Common myeloid progenitor, CD34-positive (primary cell): ENCODE measurements at regions not wholly inside any gene's neighbourhood (a gene's known extent, or its start where the extent isn't known, plus 50 kb on each side); places are given as distances from the start of the nearest gene placed in this dataset.

Experiments used
- CTCF ChIA-PET: fragments of 350-600 bp; sonication (Branson Sonifier 250); formaldehyde crosslinking; loops from one replicate; lab custom pipeline; 2021; ENCODE audit warnings: antibody characterized with exemption; lab: Charles Lee
- POLR2A ChIA-PET: fragments of 350-600 bp; sonication (Branson Sonifier 250); formaldehyde crosslinking; loops from one replicate; lab custom pipeline; 2021; ENCODE audit warnings: antibody characterized with exemption; lab: Charles Lee
- DNase-seq, 3 donors: peaks; one replicate each; pipeline versions ENCODE4 v3.0.0 to v3.0.0-alpha.2; 2013
- H3K27ac ChIP-seq, 2 experiments: 1 replicate in 1 of 2; 2 replicates in 1 of 2; pipeline ENCODE4 v1.7.0; 2013; ENCODE audit warnings: inconsistent platforms in 2 of 2, low read length in 2 of 2, mild to moderate bottlenecking in 2 of 2, low read depth in 1 of 2, moderate library complexity in 1 of 2; ENCODE audit not compliant: severe bottlenecking in 2 of 2, insufficient read depth in 1 of 2, poor library complexity in 1 of 2
- H3K27me3 ChIP-seq, 5 experiments: replicated peaks in 2 of 5; 1 replicate in 3 of 5; 2 replicates in 2 of 5; pipeline versions ENCODE4 v1.6.1 to v1.7.0; 2013; ENCODE audit warnings: low read length in 4 of 5, mild to moderate bottlenecking in 2 of 5, moderate library complexity in 2 of 5, inconsistent platforms in 1 of 5; ENCODE audit not compliant: insufficient read depth in 5 of 5, control insufficient read depth in 4 of 5
- H3K36me3 ChIP-seq, 4 experiments: 1 replicate in 2 of 4; 2 replicates in 2 of 4; pipeline versions ENCODE4 v1.6.1 to v1.7.0; 2013; ENCODE audit warnings: low read length in 3 of 4, control low read depth in 1 of 4, mild to moderate bottlenecking in 1 of 4; ENCODE audit not compliant: control insufficient read depth in 4 of 4, insufficient read depth in 4 of 4
- H3K4me1 ChIP-seq, 4 experiments: 1 replicate in 3 of 4; 2 replicates in 1 of 4; pipeline versions ENCODE4 v1.6.1 to v1.7.1; 2013; ENCODE audit warnings: low read length in 3 of 4, mild to moderate bottlenecking in 3 of 4, control low read depth in 1 of 4, inconsistent platforms in 1 of 4, moderate library complexity in 1 of 4; ENCODE audit not compliant: control insufficient read depth in 4 of 4, insufficient read depth in 4 of 4; ENCODE audit errors: control extremely low read depth in 1 of 4
- H3K4me3 ChIP-seq, 7 experiments: 1 replicate in 4 of 7; 2 replicates in 3 of 7; pipeline versions ENCODE4 v1.5.1 to v1.7.0; 2013; ENCODE audit warnings: mild to moderate bottlenecking in 7 of 7, low read length in 6 of 7, moderate library complexity in 6 of 7, inconsistent platforms in 2 of 7, low read depth in 2 of 7, control low read depth in 1 of 7; ENCODE audit not compliant: insufficient read depth in 4 of 7, control insufficient read depth in 1 of 7; ENCODE audit errors: extremely low read depth in 1 of 7
- H3K9me3 ChIP-seq, 5 experiments: 1 replicate in 4 of 5; 2 replicates in 1 of 5; pipeline versions ENCODE4 v1.6.1 to v1.7.1; 2013; ENCODE audit warnings: low read length in 4 of 5, mild to moderate bottlenecking in 2 of 5, inconsistent platforms in 1 of 5, low read depth in 1 of 5, moderate library complexity in 1 of 5; ENCODE audit not compliant: control insufficient read depth in 4 of 5, insufficient read depth in 2 of 5; ENCODE audit errors: control extremely low read depth in 1 of 5
- WGBS: methylation state at CpG from one replicate; pipeline ENCODE4 v1.1.5; 2013; ENCODE audit not compliant: insufficient coverage; 5-methylcytosine and 5-hydroxymethylcytosine counted together

DNA sequence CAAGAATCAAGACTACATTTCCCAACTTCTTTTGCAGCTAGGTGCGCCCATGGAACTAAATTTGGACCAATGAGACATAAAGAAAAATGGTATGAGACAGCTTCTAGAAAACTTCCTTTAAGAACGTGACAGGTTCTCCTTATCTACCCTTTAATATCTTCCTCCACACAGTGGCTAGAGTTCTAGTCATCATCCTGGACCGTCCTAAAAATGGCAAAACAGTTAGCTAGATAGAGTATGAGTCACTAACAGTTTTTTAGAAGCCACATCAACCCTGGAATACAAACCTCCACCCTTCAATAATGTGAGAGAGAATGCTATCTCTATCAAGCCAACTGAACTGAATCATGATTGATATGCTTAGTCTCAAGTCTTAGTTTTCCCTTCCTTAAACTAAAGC, 267.9 kb upstream of the SLC7A11 start:
- DNase-seq = no peak
- H3K27ac ChIP-seq = no peak overlapping the region
- H3K36me3 ChIP-seq = no peaks in the 10 kb centered on the region
- 37% methylated on average over 2 of the region's 3 CpGs for WGBS
- H3K9me3 ChIP-seq = no peaks in the 10 kb centered on the region
- H3K4me3 ChIP-seq = no peak overlapping the region
- peaks cover 0 to 4% (median 0%) of the 10 kb centered on the region in 5 experiments for H3K27me3 ChIP-seq
- POLR2A ChIA-PET = no interaction called here
- no peaks in the 10 kb centered on the region for H3K4me1 ChIP-seq
- CTCF ChIA-PET = no interaction called here

DNA sequence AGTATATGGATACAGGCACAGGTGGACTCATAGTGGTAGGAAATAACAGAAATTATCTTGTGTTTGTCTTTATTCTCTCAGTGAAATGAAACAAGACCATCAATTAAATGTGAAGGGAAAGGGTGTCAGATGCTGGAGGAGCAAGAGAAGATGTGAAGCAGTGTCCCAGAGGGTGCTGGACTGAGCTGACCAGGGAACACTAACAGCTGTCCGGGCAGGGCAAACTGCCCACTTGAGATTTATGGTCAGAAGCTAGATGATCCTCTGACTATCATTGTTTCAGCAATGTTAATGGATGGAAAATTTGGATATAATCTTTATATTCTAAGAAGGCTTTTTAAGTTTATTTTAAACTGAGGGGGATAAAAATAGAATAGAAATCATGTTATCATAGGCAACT, 267.2 kb upstream of the SLC7A11 start:
- H3K4me1 ChIP-seq = no peaks in the 10 kb centered on the region
- ChIA-PET CTCF (no interaction called here), POLR2A (no interaction called here)
- H3K27me3 ChIP-seq = peaks cover 0 to 4% (median 0%) of the 10 kb centered on the region in 5 experiments
- no peak for DNase-seq
- H3K27ac ChIP-seq = no peak overlapping the region
- H3K9me3 ChIP-seq = no peaks in the 10 kb centered on the region
- 88% methylated on average over 1 of the region's 1 CpG for WGBS
- no peaks in the 10 kb centered on the region for H3K36me3 ChIP-seq
- H3K4me3 ChIP-seq = no peak overlapping the region

DNA sequence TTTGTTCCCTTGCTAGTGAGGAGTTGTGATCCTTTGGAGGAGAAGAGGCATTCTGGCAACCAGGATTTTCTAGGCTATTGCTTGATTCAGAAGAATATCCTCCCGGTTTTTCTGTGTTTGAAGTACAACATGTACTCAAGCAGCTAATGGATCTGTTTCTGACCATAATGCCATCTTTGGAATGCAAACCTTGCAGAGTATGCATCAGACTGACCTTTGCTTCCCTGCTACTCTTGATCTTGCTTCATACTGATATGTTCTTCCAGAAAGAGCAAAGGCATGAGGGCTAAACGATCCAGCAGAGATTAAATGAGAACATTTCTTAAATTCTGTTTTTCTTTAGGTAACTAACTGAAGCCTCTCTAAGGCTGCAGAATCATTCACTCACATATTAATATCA, 265.4 kb upstream of the SLC7A11 start:
- CTCF ChIA-PET = no interaction called here
- POLR2A ChIA-PET = no interaction called here
- Histone ChIP-seq H3K4me3 (no peak overlapping the region), H3K4me1 (no peaks in the 10 kb centered on the region), H3K36me3 (no peaks in the 10 kb centered on the region), H3K27me3 (peaks cover 0 to 4% (median 0%) of the 10 kb centered on the region in 5 experiments), H3K27ac (no peak overlapping the region), H3K9me3 (no peaks in the 10 kb centered on the region)
- WGBS = 92% methylated on average over 2 of the region's 2 CpGs
- DNase-seq = no peak

DNA sequence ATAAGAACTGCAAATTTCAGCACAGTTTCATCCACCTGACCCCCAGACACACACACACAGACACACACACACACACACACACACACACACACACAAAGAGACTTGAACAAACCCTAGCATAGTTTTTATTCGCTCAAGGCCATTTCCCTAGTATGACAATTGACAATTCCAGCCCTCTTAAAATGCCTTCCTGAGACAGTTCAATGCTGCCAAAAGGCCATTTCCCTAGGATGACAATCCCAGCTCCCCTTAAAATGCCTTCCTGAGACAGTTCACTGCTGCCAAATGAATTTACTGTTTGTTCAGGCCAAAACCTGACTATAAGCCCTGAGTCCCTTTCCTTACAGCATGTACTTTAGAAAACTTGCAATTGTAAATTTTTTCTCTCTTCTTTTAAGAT, 259.5 kb upstream of the SLC7A11 start:
- Histone ChIP-seq H3K9me3 (no peaks in the 10 kb centered on the region), H3K4me1 (no peaks in the 10 kb centered on the region), H3K27ac (no peak overlapping the region), H3K36me3 (no peaks in the 10 kb centered on the region), H3K27me3 (no peaks in the 10 kb centered on the region), H3K4me3 (no peak overlapping the region)
- no peak for DNase-seq
- POLR2A ChIA-PET = no interaction called here
- CTCF ChIA-PET = interaction anchor here (0.8 kb wide), 1 partner anchor 8 kb away, joined by 3 read pairs; no protein-coding TSS in a partner anchor
- WGBS = 83% methylated on average over 1 of the region's 1 CpG

DNA sequence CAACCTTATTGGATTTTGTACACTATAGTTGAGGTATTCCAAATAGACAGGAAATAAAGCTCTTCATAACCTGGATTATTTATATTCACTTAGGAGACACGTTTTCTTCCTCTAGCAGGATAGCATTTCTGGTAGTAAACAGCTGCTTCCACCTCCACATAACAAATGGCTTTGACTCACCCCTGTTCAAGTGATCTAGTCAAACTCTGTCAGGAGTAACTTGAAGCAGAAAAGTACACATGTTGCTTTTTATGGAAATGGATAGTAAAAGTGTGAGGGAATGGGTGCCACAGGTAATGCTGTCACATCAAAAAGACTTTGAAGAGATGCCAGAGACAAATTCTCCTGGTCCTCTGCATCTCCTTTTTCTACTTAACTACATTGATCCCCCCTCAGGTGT, 258.7 kb upstream of the SLC7A11 start:
- H3K9me3 ChIP-seq = no peaks in the 10 kb centered on the region
- no peaks in the 10 kb centered on the region for H3K27me3 ChIP-seq
- DNase-seq = no peak
- H3K27ac ChIP-seq = no peak overlapping the region
- POLR2A ChIA-PET = no interaction called here
- no peaks in the 10 kb centered on the region for H3K36me3 ChIP-seq
- H3K4me3 ChIP-seq = no peak overlapping the region
- CTCF ChIA-PET = interaction anchor here (0.8 kb wide), 1 partner anchor 8 kb away, joined by 3 read pairs; no protein-coding TSS in a partner anchor
- whole genome bisulfite sequencing = 100% methylated on average over 1 of the region's 1 CpG
- H3K4me1 ChIP-seq = no peaks in the 10 kb centered on the region

DNA sequence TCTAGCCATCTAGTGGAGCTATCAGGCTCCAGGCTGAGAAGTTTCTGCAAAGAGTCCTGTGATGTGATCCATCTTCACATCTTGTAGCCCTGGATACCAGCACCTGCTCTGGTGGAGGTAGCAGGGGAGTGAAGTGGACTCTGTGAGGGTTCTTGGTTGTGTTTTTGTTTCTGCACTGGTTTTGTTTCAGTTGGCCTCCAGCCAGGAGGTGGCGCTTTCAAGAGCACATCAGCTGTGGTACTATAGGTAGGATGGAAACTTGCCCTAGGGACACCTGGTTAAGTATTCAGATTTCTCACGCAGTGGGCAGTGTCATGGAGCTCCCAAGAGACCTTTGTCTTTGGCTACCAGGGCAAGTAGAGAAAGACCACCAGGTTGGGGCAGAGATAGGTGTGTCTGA, 257.5 kb upstream of the SLC7A11 start:
- no peak for DNase-seq
- no peaks in the 10 kb centered on the region for H3K9me3 ChIP-seq
- CTCF ChIA-PET = no interaction called here
- no peaks in the 10 kb centered on the region for H3K27me3 ChIP-seq
- no peak overlapping the region for H3K4me3 ChIP-seq
- no peaks in the 10 kb centered on the region for H3K36me3 ChIP-seq
- POLR2A ChIA-PET = no interaction called here
- WGBS = 95% methylated on average over 2 of the region's 2 CpGs
- no peaks in the 10 kb centered on the region for H3K4me1 ChIP-seq
- no peak overlapping the region for H3K27ac ChIP-seq

DNA sequence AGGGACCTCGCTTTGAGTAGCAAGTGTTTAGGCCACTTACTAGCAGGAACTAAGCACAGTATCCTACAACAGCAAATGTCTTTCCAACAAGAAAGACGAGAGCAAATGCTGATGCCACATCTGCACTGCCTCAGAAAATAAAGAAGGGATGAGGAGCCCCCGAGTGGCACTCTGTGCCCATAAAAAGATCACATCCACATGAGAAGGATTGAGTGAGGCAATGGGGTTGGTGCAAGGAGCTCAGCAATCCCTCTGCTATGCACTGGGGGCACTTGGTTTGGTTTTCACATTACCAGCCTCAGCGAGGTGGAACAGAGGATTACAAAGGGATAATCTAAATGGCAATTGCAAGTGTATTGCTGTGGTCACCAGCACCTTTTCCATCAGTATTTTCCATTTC, 252.8 kb upstream of the SLC7A11 start:
- no peaks in the 10 kb centered on the region for H3K9me3 ChIP-seq
- no peak overlapping the region for H3K4me3 ChIP-seq
- WGBS = 64% methylated on average over 2 of the region's 4 CpGs
- H3K27me3 ChIP-seq = no peaks in the 10 kb centered on the region
- H3K4me1 ChIP-seq = no peaks in the 10 kb centered on the region
- no peak overlapping the region for H3K27ac ChIP-seq
- no peaks in the 10 kb centered on the region for H3K36me3 ChIP-seq
- ChIA-PET POLR2A (no interaction called here), CTCF (no interaction called here)
- DNase-seq = peak; percentile 1 to 26 (median 14)
